ENCODE measurements at regions not wholly inside any gene's neighbourhood (a gene's known extent, or its start where the extent isn't known, plus 50 kb on each side); places are given as distances from the start of the nearest gene placed in this dataset.
"Not testable (repeated sequence)": the region's sequence is repeated elsewhere in the genome, so short reads cannot be mapped to it uniquely, and the experiment has no call there.

GRCh38 chr15:69686626-69687025, 234.0 kb downstream of the RPLP1 start:
- DNase-seq = peak; percentile 76

GRCh38 chr15:69689133-69689532, 236.5 kb downstream of the RPLP1 start:
- DNase-seq = no peak

- DNase-seq = no peak
These were observed 238.8 kb downstream of the RPLP1 start for GRCh38 chr15:69691307-69692015.

- DNase-seq = no peak
These were observed 239.7 kb downstream of the RPLP1 start for GRCh38 chr15:69692342-69692741.

- DNase-seq = no peak
These were observed 240.4 kb downstream of the RPLP1 start for GRCh38 chr15:69693059-69693458.

GRCh38 chr15:69696946-69697345, 244.3 kb downstream of the RPLP1 start:
- no peak for DNase-seq

- no peak for DNase-seq
These were observed 245.3 kb downstream of the RPLP1 start for GRCh38 chr15:69697916-69698315.

GRCh38 chr15:69699096-69699495, 246.5 kb downstream of the RPLP1 start:
- DNase-seq = no peak

- no peak for DNase-seq
These were observed 247.8 kb downstream of the RPLP1 start for GRCh38 chr15:69700380-69700779.

GRCh38 chr15:69701198-69701597, 248.6 kb downstream of the RPLP1 start:
- DNase-seq = no peak

GRCh38 chr15:69703532-69704187, 251.0 kb downstream of the RPLP1 start:
- DNase-seq = no peak

- DNase-seq = no peak
These were observed 251.6 kb downstream of the RPLP1 start for GRCh38 chr15:69704229-69704628.

- no peak for DNase-seq
These were observed 252.1 kb downstream of the RPLP1 start for GRCh38 chr15:69704700-69705099.

GRCh38 chr15:69706353-69707097, 253.9 kb downstream of the RPLP1 start:
- DNase-seq = no peak

- DNase-seq = not testable (repeated sequence)
These were observed 254.6 kb downstream of the RPLP1 start for GRCh38 chr15:69707241-69707640.

GRCh38 chr15:69708436-69709122, 256.0 kb downstream of the RPLP1 start:
- not testable (repeated sequence) for DNase-seq

GRCh38 chr15:69712991-69713390, 260.4 kb downstream of the RPLP1 start:
- no peak for DNase-seq

- no peak for DNase-seq
These were observed 261.3 kb downstream of the RPLP1 start for GRCh38 chr15:69713726-69714559.

GRCh38 chr15:69715210-69715609, 262.6 kb downstream of the RPLP1 start:
- DNase-seq = no peak

- no peak for DNase-seq
These were observed 265.8 kb downstream of the RPLP1 start for GRCh38 chr15:69718436-69718835.

- DNase-seq = no peak
These were observed 266.3 kb downstream of the RPLP1 start for GRCh38 chr15:69718916-69719315.

- DNase-seq = no peak
These were observed 267.1 kb downstream of the RPLP1 start for GRCh38 chr15:69719527-69720240.

Measured in NCI-H526 treated with DMSO at 0.1 percent for 48 hours (cell line).